ENCODE measurements at regions not wholly inside any gene's neighbourhood (a gene's known extent, or its start where the extent isn't known, plus 50 kb on each side); places are given as distances from the start of the nearest gene placed in this dataset.

DNA sequence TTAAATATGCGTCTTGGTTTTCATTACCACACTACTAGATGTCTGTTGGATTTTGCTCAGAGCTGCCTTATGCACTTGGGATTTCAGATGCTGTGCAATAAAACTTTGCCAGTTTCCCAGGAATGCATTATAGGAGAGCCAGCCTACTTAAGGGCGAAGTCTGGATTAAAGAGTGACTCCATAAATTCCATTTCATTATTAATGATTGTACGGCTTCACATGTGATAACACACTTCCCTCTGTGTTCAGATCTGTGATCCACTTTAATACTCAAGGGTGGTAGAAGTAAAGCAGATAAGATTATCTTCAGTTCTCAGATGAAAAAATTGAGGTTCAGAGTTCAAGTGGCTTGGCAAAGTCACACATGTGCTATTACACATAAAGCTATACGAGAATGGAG, 110.2 kb downstream of the C11orf91 start:
- Histone ChIP-seq H3K79me2 (ENCODE audit: insufficient read depth, low read length) (no peaks in the 10 kb centered on the region), H4K20me1 (ENCODE audit: low read depth, low read length) (no peaks in the 10 kb centered on the region), H3K27me3 (ENCODE audit: low read length) (no peaks in the 10 kb centered on the region), H3K9ac (ENCODE audit: low read length) (no peak overlapping the region), H3K9me3 (ENCODE audit: insufficient read depth, low read length) (no peaks in the 10 kb centered on the region), H3K4me2 (ENCODE audit: low read depth, low read length, poor library complexity, severe bottlenecking) (no peak overlapping the region), H3K36me3 (ENCODE audit: low read length) (no peaks in the 10 kb centered on the region), H2AFZ (ENCODE audit: low read depth, low read length, severe bottlenecking) (no peak overlapping the region), H3F3A (ENCODE audit: insufficient read depth) (no peaks in the 10 kb centered on the region), H3K9me2 (replicated peaks; ENCODE audit: insufficient read depth, low read length) (no peaks in the 10 kb centered on the region), H3K4me3 (ENCODE audit: insufficient read depth, low read length, poor library complexity, severe bottlenecking) (no peak overlapping the region), H3K27ac (ENCODE audit: low read depth, low read length) (no peak overlapping the region)
- TF ChIP-seq, protein P1, sequence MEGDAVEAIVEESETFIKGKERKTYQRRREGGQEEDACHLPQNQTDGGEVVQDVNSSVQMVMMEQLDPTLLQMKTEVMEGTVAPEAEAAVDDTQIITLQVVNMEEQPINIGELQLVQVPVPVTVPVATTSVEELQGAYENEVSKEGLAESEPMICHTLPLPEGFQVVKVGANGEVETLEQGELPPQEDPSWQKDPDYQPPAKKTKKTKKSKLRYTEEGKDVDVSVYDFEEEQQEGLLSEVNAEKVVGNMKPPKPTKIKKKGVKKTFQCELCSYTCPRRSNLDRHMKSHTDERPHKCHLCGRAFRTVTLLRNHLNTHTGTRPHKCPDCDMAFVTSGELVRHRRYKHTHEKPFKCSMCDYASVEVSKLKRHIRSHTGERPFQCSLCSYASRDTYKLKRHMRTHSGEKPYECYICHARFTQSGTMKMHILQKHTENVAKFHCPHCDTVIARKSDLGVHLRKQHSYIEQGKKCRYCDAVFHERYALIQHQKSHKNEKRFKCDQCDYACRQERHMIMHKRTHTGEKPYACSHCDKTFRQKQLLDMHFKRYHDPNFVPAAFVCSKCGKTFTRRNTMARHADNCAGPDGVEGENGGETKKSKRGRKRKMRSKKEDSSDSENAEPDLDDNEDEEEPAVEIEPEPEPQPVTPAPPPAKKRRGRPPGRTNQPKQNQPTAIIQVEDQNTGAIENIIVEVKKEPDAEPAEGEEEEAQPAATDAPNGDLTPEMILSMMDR (IDR thresholded peaks at IDR 0.05; ENCODE audit: insufficient read depth, low read length, poor library complexity, severe bottlenecking), result no peak
- TF ChIP-seq EZH2phosphoT487 (conservative IDR thresholded peaks at IDR 0.05; ENCODE audit: low read length), result no peak

DNA sequence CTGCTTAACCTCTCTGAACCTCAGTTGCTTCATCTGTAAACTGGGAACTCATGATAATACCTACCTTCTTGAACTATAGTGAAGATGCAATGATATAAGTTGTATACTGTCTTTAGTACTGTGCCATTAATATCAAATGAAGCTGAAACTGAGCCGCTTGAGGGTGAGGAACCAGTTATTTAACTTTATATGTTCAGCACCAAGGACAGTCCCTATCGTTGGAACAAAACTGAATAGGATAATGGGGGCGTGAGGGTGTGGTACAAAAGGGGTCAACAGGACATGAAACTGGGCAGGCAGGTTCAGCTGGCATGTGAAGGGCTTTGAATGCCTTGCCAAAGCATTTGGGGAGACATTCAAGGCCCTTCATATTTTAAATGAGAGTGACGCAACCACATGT, 112.6 kb downstream of the C11orf91 start:
- no peak for TF ChIP-seq EZH2phosphoT487 (conservative IDR thresholded peaks at IDR 0.05; ENCODE audit: low read length)
- TF ChIP-seq, protein P1 (IDR thresholded peaks at IDR 0.05; ENCODE audit: insufficient read depth, low read length, poor library complexity, severe bottlenecking), result no peak
- Histone ChIP-seq H3K4me2 (ENCODE audit: low read depth, low read length, poor library complexity, severe bottlenecking) (no peak overlapping the region), H3K36me3 (ENCODE audit: low read length) (no peaks in the 10 kb centered on the region)

DNA sequence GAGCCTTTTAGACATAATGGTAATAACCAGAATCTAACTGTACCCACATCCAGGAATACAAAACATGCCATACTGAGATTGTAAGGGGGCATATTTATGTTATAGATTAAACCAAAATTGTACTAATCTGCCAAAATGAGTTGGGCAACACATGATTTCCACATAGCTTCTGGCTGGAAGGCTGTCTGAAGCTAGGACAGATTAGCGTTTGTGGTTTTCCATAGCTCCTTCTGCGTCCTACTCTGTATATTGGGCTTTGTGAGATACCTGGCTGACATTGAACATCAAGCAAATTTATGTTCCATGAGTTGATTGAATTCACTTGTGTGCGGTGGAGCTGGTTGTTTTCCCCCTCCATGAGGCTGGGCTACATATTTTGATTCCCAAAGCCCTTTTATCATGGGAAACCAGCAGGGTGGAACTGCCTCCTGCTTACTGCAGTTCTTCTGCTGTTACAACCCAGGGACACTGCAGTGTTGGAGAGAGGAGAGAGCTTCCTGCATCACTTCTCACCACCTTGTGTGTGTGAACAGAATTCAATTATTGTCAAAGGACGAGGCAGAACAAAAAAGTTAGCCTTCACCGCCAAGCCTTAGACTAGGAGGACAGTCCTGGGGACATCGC, 114.9 kb downstream of the C11orf91 start:
- Histone ChIP-seq H3K36me3 (ENCODE audit: low read length) (no peaks in the 10 kb centered on the region), H3K27ac (ENCODE audit: low read depth, low read length) (no peak overlapping the region), H3K9me2 (replicated peaks; ENCODE audit: insufficient read depth, low read length) (no peaks in the 10 kb centered on the region), H3K4me2 (ENCODE audit: low read depth, low read length, poor library complexity, severe bottlenecking) (no peak overlapping the region), H3K9me3 (ENCODE audit: insufficient read depth, low read length) (no peaks in the 10 kb centered on the region), H3K4me3 (ENCODE audit: insufficient read depth, low read length, poor library complexity, severe bottlenecking) (no peak overlapping the region), H3K9ac (ENCODE audit: low read length) (no peak overlapping the region), H3F3A (ENCODE audit: insufficient read depth) (no peaks in the 10 kb centered on the region), H4K20me1 (ENCODE audit: low read depth, low read length) (no peaks in the 10 kb centered on the region), H3K79me2 (ENCODE audit: insufficient read depth, low read length) (no peaks in the 10 kb centered on the region), H2AFZ (ENCODE audit: low read depth, low read length, severe bottlenecking) (no peak overlapping the region), H3K27me3 (ENCODE audit: low read length) (no peaks in the 10 kb centered on the region)
- no peak for TF ChIP-seq EZH2phosphoT487 (conservative IDR thresholded peaks at IDR 0.05; ENCODE audit: low read length)
- TF ChIP-seq, protein P1 (IDR thresholded peaks at IDR 0.05; ENCODE audit: insufficient read depth, low read length, poor library complexity, severe bottlenecking), result no peak

More for the DNA sequence above, 112.6 kb downstream of the C11orf91 start:
- no peaks in the 10 kb centered on the region for H3K9me2 ChIP-seq (replicated peaks; ENCODE audit: insufficient read depth, low read length)
- no peak overlapping the region for H3K27ac ChIP-seq (ENCODE audit: low read depth, low read length)
- no peaks in the 10 kb centered on the region for H3K27me3 ChIP-seq (ENCODE audit: low read length)
- H3K9ac ChIP-seq (ENCODE audit: low read length), result no peak overlapping the region
- H3K79me2 ChIP-seq (ENCODE audit: insufficient read depth, low read length), result no peaks in the 10 kb centered on the region
- no peaks in the 10 kb centered on the region for H3F3A ChIP-seq (ENCODE audit: insufficient read depth)
- H3K9me3 ChIP-seq (ENCODE audit: insufficient read depth, low read length), result no peaks in the 10 kb centered on the region
- no peak overlapping the region for H3K4me3 ChIP-seq (ENCODE audit: insufficient read depth, low read length, poor library complexity, severe bottlenecking)
- no peaks in the 10 kb centered on the region for H4K20me1 ChIP-seq (ENCODE audit: low read depth, low read length)
- no peak overlapping the region for H2AFZ ChIP-seq (ENCODE audit: low read depth, low read length, severe bottlenecking)
